Jurkat, Clone E6-1 (cell line): ENCODE measurements at regions not wholly inside any gene's neighbourhood (a gene's known extent, or its start where the extent isn't known, plus 50 kb on each side); places are given as distances from the start of the nearest gene placed in this dataset.
"Not testable (repeated sequence)": the region's sequence is repeated elsewhere in the genome, so short reads cannot be mapped to it uniquely, and the experiment has no call there.

Source experiments
- DNase-seq: peaks from one replicate; pipeline ENCODE4 v3.0.0-alpha.2; 2011; ENCODE audit warnings: low read depth, low spot score
- H3K4me3 ChIP-seq: 2 replicates; pipeline ENCODE4 v1.5.1; 2011; ENCODE audit warnings: mild to moderate bottlenecking, low read length, control low read depth, moderate library complexity

- not testable (repeated sequence) for H3K4me3 ChIP-seq, DNase-seq
These were observed 322.5 kb upstream of the SFSWAP start for GRCh38 chr12:131388164-131389053.

- no peak for DNase-seq
- H3K4me3 ChIP-seq: no peak overlapping the region
These were observed 321.6 kb upstream of the SFSWAP start for GRCh38 chr12:131389054-131390013.

GRCh38 chr12:131390412-131391334 is 320.2 kb upstream of the SFSWAP start:
- DNase-seq: peak; percentile 10
- H3K4me3 ChIP-seq: no peak overlapping the region

GRCh38 chr12:131391399-131391798 is 319.5 kb upstream of the SFSWAP start:
- no peak for DNase-seq
- H3K4me3 ChIP-seq: no peak overlapping the region

- DNase-seq, H3K4me3 ChIP-seq: not testable (repeated sequence)
These were observed 316.1 kb upstream of the SFSWAP start for GRCh38 chr12:131394752-131395151.

- DNase-seq, H3K4me3 ChIP-seq: not testable (repeated sequence)
These were observed 315.6 kb upstream of the SFSWAP start for GRCh38 chr12:131395209-131395684.

DNA sequence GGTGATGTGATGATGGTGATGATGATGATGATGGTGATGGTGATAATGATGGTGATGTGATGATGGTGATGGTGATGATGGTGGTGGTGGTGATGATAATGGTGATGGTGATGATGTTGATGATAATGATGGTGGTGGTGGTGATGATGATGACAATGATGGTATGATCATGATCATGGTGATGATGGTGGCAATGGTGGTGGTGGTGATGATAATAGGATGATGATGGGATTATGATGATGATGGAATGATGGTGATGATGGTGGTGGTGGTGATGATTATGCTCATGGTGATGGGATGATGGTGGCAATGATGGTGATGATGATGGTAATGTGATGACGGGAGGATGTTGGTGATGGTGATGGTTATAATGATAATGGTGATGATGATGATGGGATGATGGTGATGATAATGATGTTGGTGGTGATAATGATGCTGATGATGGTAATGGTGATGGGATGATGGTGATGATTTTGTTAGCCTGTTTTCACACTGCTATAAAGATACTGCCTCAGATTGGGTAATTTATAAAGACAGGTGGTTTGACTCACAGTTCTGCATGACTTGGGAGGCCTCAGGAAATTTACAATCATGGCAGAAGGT is 314.8 kb upstream of the SFSWAP start:
- DNase-seq: no peak
- H3K4me3 ChIP-seq: no peak overlapping the region

GRCh38 chr12:131397493-131398181 is 313.3 kb upstream of the SFSWAP start:
- no peak for DNase-seq

GRCh38 chr12:131399000-131399399 is 311.9 kb upstream of the SFSWAP start:
- DNase-seq: no peak
- H3K4me3 ChIP-seq: no peak overlapping the region

More at GRCh38 chr12:131397493-131398181, 313.3 kb upstream of the SFSWAP start:
- H3K4me3 ChIP-seq: no peak overlapping the region

DNA sequence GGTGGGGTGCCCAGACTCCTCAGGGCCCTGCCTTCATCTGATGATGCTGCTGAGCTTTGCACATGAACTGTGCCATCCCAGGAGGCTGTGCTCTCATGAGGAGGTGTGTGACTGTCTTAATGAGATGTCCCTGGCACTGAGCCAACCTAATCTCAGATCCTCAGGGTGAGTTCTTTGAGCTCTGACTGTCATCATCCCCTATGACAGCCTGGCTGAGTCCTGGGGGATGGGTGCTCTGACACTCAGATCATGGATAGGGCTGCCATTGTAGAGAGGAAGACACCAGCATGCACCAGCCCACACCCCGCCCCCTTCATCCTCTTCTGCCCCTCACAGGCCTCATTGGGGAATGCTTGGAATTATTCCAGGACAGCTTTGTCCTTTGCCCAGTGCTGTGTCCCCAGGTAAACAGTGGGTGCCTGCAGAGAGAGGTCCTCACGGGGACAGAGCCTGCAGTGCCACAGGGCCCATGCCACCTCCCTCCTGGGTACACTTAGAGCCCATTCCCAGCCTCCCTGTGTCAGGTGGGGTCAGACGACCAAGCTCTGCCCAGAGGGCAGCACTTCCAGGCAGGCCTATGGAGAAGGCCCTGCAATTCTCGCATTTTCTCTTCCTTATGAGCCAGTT is 310.1 kb upstream of the SFSWAP start:
- not testable (repeated sequence) for DNase-seq

DNA sequence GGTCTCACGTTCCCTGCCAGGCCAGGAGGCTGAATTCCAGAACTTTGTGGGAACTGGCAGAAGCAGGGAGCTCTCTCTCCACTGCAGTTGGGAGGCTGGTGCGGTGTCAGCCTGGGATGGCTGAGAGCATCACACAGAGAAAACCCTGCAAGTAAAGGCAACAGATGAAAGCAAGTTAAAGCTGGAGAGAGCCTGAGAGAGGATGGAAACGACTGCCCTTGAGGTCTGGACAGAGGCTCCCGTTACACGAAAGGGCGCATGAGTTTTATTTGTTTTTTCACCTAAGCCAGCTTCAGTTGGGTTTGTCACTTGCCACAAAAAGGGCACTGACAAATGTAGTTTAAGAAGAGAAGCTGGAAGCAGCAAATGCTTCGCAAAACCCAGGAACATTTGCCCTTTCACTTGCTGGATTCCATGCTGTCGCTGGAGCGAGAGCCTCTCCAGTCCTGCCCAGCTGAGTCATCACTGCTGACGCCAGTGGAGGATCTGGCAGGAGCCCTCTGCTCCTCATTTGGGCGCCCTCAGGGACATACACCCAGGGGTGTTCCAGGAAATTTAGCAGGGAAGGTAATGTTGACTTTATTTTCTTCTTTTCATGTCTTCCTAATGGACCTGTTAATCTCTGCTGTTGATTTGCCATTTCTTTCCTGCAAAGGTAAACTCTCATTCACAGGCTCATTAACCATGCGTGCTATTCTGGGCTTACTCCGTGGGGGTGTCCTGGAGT is 308.8 kb upstream of the SFSWAP start:
- DNase-seq, H3K4me3 ChIP-seq: not testable (repeated sequence)

More for the DNA sequence above, 310.1 kb upstream of the SFSWAP start:
- H3K4me3 ChIP-seq: not testable (repeated sequence)

- no peak overlapping the region for H3K4me3 ChIP-seq
- no peak for DNase-seq
These were observed 308.0 kb upstream of the SFSWAP start for GRCh38 chr12:131402781-131403396.

DNA sequence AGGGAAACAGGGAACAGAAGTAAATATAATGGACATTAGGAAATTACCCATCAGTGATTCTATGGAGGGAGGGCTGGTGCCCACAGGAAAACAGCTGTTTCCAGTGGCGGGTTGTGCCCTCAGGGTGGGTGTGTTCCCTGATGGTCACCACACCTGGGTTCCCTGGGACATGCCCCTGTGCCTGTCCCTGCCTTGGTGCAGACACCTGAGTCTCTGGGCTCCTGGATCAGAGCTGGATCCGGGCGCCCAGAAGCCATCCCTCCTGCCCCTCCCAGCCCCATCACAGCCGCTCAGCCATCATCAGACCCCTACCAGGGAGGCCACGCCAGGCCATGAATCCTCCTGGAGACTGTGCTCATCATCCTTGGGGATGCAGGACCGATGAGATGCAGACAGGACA is 307.2 kb upstream of the SFSWAP start:
- no peak for DNase-seq
- H3K4me3 ChIP-seq: no peak overlapping the region

DNA sequence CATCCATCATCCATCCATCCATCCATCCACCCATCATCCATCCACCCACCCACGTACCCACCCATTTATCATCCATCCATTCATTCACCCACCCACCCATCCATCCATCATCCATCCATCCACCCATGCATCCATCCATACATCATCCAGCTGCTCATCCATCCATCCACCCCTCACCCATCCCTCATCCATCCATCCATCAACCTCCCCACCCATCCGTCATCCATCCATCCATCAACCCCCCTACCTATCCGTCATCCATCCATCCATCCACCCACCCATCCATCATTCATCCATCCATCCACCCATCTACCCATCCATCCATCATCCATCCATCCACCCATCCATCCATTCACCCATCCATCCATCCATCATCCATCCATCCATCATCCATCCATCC is 306.2 kb upstream of the SFSWAP start:
- no peak for DNase-seq
- H3K4me3 ChIP-seq: no peak overlapping the region

- no peak overlapping the region for H3K4me3 ChIP-seq
- DNase-seq: no peak
These were observed 303.5 kb upstream of the SFSWAP start for GRCh38 chr12:131407221-131408035.

DNA sequence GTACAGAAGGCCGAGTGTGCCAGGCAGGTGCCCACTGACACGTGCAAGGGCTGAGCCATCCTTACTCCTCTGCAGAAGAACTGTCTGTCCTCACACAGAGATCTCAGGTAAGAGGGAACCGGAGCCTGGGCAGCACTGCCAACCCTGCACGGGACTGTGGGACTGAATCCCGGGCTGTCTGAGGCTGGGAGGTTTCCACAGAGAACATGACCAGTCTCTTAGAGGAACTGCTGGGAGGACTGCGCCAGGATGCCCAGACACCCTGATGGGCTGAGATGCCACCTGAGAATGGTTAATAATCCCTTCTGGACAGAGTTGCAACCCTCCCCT is 302.9 kb upstream of the SFSWAP start:
- no peak overlapping the region for H3K4me3 ChIP-seq
- no peak for DNase-seq
